Lower leg skin (tissue), 3 donors: ENCODE measurements at regions not wholly inside any gene's neighbourhood (a gene's known extent, or its start where the extent isn't known, plus 50 kb on each side); places are given as distances from the start of the nearest gene placed in this dataset.

ENCODE experiments used
- CTCF ChIP-seq, 3 donors: fragments of 450-650 bp; IDR thresholded peaks; one replicate each; pipeline ENCODE4 v1.5.1; 2016; ENCODE audit warnings: antibody characterized with exemption in 3 of 3, mild to moderate bottlenecking in 3 of 3, moderate library complexity in 2 of 3
- POLR2A ChIP-seq, 2 donors: fragments of 450-650 bp; IDR thresholded peaks; one replicate each; pipeline ENCODE4 v1.6.1; 2016 to 2017; ENCODE audit warnings: antibody characterized with exemption in 2 of 2, mild to moderate bottlenecking in 1 of 2, moderate library complexity in 1 of 2

- TF ChIP-seq CTCF (IDR thresholded peaks at IDR 0.05) (no peak), POLR2A (IDR thresholded peaks at IDR 0.05) (no peak)
These were observed 2277.6 kb downstream of the MAT2B start for GRCh38 chr5:165783024-165783423.
